ENCODE measurements at regions not wholly inside any gene's neighbourhood (a gene's known extent, or its start where the extent isn't known, plus 50 kb on each side); places are given as distances from the start of the nearest gene placed in this dataset.
"Not testable (repeated sequence)": the region's sequence is repeated elsewhere in the genome, so short reads cannot be mapped to it uniquely, and the experiment has no call there.

- TF ChIP-seq CTCF (conservative IDR thresholded peaks at IDR 0.05): no peak
- no peak for DNase-seq (ENCODE audit: extremely low spot score, unreplicated experiment)
- Mint-ChIP-seq H3K9me3 (no peaks in the 10 kb centered on the region), H3K4me1 (ENCODE audit: unreplicated experiment) (no peaks in the 10 kb centered on the region), H3K36me3 (no peaks in the 10 kb centered on the region), H3K27me3 (peaks cover 10% of the 10 kb centered on the region), H3K27ac (no peak overlapping the region), H3K4me3 (no peak overlapping the region)
These were observed 124.1 kb upstream of the MYT1L start for GRCh38 chr2:2455151-2455550.

- Mint-ChIP-seq H3K27me3 (peaks cover 3% of the 10 kb centered on the region), H3K4me1 (ENCODE audit: unreplicated experiment) (no peaks in the 10 kb centered on the region), H3K27ac (no peak overlapping the region), H3K4me3 (no peak overlapping the region), H3K9me3 (no peaks in the 10 kb centered on the region), H3K36me3 (no peaks in the 10 kb centered on the region)
- no peak for TF ChIP-seq CTCF (conservative IDR thresholded peaks at IDR 0.05)
- DNase-seq (ENCODE audit: extremely low spot score, unreplicated experiment): no peak
These were observed 121.9 kb upstream of the MYT1L start for GRCh38 chr2:2452961-2453360.

GRCh38 chr2:2451275-2451674 is 120.2 kb upstream of the MYT1L start:
- H3K27me3 Mint-ChIP-seq; H3K4me1 Mint-ChIP-seq (ENCODE audit: unreplicated experiment); H3K27ac Mint-ChIP-seq; H3K36me3 Mint-ChIP-seq; H3K4me3 Mint-ChIP-seq; H3K9me3 Mint-ChIP-seq; DNase-seq (ENCODE audit: extremely low spot score, unreplicated experiment): not testable (repeated sequence)

- peaks cover 9% of the 10 kb centered on the region for H3K27me3 Mint-ChIP-seq
- H3K36me3 Mint-ChIP-seq: no peaks in the 10 kb centered on the region
- H3K4me3 Mint-ChIP-seq: no peak overlapping the region
- H3K4me1 Mint-ChIP-seq (ENCODE audit: unreplicated experiment): no peaks in the 10 kb centered on the region
- H3K9me3 Mint-ChIP-seq: no peaks in the 10 kb centered on the region
- TF ChIP-seq CTCF (conservative IDR thresholded peaks at IDR 0.05): no peak
- DNase-seq (ENCODE audit: extremely low spot score, unreplicated experiment): no peak
- no peak overlapping the region for H3K27ac Mint-ChIP-seq
These were observed 117.1 kb upstream of the MYT1L start for GRCh38 chr2:2448178-2448577.

GRCh38 chr2:2422621-2423020 is 91.5 kb upstream of the MYT1L start:
- DNase-seq (ENCODE audit: extremely low spot score, unreplicated experiment): no peak
- no peaks in the 10 kb centered on the region for H3K36me3 Mint-ChIP-seq
- H3K4me3 Mint-ChIP-seq: no peak overlapping the region
- no peaks in the 10 kb centered on the region for H3K27me3 Mint-ChIP-seq
- H3K4me1 Mint-ChIP-seq (ENCODE audit: unreplicated experiment): no peaks in the 10 kb centered on the region
- no peak for TF ChIP-seq CTCF (conservative IDR thresholded peaks at IDR 0.05)
- H3K27ac Mint-ChIP-seq: no peak overlapping the region
- H3K9me3 Mint-ChIP-seq: no peaks in the 10 kb centered on the region

GRCh38 chr2:2413525-2413924 is 82.5 kb upstream of the MYT1L start:
- H3K9me3 Mint-ChIP-seq: no peaks in the 10 kb centered on the region
- no peak for TF ChIP-seq CTCF (conservative IDR thresholded peaks at IDR 0.05)
- no peaks in the 10 kb centered on the region for H3K27me3 Mint-ChIP-seq
- no peak for DNase-seq (ENCODE audit: extremely low spot score, unreplicated experiment)
- no peaks in the 10 kb centered on the region for H3K4me1 Mint-ChIP-seq (ENCODE audit: unreplicated experiment)
- no peaks in the 10 kb centered on the region for H3K36me3 Mint-ChIP-seq
- H3K27ac Mint-ChIP-seq: no peak overlapping the region
- H3K4me3 Mint-ChIP-seq: no peak overlapping the region
